Forelimb muscle (tissue), 1 donor: ENCODE measurements at regions not wholly inside any gene's neighbourhood (a gene's known extent, or its start where the extent isn't known, plus 50 kb on each side); places are given as distances from the start of the nearest gene placed in this dataset.
"Not testable (repeated sequence)": the region's sequence is repeated elsewhere in the genome, so short reads cannot be mapped to it uniquely, and the experiment has no call there.

Experiments
- DNase-seq: peaks from one replicate; pipeline ENCODE4 v3.0.0-alpha.2; 2013; ENCODE audit warnings: low read depth

GRCh38 chr6:130557481-130558112 lies 191.8 kb downstream of the TMEM200A start:
- DNase-seq, result no peak

DNA sequence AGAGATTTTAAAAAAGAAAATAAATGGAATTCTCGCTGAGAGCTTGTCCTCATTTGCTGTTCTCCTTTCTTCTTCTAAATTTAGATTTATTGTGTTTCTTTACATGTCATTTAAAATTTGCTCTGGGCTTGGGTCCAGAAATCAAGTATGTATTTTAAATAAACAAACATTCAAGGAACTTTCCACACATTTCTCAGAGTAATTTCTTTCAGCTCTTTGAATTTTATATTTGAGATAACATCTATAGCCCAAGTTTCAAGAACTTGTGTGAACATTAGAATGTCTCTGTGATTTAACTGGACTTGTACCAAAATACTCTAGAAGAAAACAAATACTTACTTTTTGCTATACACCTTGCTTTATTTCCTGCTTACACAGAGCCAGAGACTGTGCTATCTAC lies 192.3 kb downstream of the TMEM200A start:
- no peak for DNase-seq

DNA sequence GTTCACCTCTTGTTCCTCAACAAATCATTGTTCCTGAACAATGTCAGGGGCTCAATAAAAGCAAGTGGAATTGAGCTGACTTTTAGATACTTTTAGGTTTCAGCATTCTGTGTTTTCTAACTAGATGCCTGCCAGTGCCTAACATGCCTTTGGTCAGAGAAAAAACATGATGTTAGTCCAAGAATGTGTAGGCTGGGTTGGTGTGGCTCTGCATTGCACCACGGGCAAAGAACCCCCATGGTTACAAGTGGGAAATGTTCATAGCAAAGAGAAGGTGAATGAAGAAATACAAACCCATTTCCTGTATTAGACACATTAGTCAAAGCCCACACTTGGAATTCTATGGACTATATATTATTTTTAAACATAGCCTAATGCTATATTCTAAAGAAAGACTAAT lies 193.3 kb downstream of the TMEM200A start:
- DNase-seq, result no peak

- DNase-seq, result no peak
These were observed 194.4 kb downstream of the TMEM200A start for GRCh38 chr6:130560231-130560630.

- not testable (repeated sequence) for DNase-seq
These were observed 195.3 kb downstream of the TMEM200A start for GRCh38 chr6:130561159-130561558.

DNA sequence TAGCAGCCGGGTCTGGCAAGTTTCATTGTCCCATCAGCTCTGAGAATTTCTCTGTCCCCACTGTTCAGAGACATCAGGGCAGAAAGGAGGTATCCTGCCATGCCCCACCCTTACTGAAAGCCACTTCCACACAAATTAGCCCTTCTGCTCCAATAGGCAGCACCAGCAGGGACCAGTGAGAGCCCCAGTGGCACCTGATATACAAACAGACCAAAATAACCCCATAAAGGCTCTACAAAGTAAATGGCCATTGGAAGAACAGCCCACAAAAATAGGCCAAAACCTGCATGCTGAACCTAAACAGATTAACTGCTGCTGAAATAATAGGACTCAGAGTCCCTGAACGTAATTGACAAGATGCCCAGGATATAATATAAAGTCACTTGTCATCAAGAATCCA lies 199.9 kb downstream of the TMEM200A start:
- no peak for DNase-seq

DNA sequence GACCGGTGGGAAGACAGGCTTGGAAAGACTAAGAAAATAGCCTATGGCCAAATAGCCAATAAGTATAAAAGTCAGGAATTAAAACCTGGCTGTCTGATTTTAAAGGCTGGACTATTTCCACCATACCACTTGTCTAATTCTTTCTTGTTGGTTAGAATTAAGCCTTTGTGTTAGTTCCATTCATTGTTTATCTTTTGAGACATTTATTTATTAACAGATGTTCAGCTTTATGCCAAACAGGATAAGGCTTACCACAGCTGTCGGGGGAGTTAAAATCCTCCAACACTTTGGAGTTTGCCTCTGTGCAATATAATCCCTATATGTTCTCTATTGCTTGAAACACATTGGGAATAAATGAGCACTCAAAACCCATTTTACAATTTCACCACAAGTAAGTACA lies 208.3 kb downstream of the TMEM200A start:
- no peak for DNase-seq

DNA sequence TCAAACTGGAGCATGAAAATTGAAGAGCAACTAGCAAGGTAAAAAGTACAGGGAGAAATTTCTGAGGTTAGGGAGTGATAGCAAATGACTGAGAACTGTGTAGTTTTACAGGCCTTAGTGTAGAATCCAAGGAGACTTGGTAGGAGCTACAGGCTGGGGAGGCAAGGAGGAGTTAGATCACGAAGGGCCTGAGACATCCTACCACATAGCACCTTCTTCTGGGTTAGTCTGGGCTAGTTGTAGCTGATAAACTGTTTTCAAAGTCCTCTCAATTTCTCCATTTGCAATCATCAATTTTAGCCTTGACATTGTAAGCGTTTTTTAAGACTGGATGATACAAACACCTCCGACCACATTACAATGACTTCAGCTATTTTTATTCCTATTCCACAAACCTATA lies 209.7 kb downstream of the TMEM200A start:
- DNase-seq, result no peak

- no peak for DNase-seq
These were observed 210.2 kb downstream of the TMEM200A start for GRCh38 chr6:130575971-130576370.

DNA sequence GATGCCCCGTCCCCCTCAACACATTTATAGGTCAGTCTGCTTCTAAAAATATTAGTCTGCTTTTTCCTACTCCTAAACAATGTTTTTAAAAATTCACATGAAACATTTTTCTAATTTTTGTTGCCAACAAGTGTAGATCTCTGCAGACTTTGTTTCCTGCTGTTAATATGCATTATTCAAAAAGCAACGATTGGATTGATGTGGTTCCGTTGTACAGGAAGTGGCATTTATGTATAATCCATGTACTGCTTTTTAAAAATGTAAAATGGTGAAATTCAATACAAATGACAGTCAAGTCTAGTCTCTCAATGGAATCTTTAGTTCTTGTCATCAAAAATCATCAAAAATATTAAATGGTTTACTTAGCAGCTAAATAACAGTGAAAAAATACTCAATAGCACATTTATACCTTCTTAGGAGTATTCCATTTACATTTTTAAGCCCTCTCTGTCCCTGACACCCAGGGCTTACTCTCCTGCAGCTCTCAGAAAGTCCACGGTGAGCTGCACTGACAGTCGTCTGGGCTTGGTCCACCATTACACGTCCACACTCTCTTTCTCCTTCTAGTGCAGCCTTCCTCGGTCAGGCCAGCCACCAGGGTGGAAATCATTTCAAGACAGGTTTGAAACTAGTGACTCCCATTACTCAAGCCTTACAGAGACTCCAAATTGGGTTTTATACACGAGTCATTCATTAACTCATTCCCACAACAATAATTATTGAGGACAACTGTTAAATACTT lies 211.5 kb downstream of the TMEM200A start:
- no peak for DNase-seq

DNA sequence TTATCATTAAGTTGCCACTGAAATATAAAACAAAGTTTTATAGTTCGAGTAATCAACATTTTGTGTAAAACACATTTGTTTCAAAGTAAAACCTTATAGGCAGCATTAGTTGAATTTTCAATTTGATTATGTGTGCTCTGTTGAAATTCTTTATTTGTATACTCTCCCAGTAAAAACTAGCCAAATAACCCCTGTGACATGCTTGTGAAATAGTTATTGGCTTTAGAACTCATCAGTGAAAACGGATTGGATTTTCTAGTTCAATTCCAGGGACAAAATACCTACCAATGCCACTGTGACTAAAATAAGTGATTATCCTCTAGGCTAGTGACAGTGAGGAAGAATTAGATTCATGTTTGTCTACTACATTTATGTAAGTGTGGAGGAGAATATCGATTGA lies 212.9 kb downstream of the TMEM200A start:
- DNase-seq, result no peak

GRCh38 chr6:130583268-130583667 lies 217.5 kb downstream of the TMEM200A start:
- DNase-seq, result no peak

DNA sequence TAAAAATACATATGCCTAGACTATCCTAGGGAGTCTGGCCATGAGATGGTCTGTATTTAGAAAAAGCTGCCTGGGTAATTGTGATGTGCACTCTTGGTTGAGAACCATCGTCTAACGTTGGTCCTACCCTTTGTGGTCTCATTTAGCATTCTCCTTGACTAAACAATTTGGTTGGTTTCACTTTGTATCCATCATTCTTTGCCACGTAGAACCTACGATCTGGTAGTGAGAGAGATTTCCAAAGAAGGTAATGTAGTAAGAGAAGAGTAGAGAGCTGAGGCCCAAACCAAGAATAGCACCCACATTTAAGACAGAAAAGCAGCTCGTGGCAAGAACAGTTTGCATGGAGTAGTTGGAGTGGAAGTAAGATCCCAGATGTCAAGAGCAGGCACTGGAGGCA lies 219.8 kb downstream of the TMEM200A start:
- no peak for DNase-seq

- DNase-seq, result no peak
These were observed 222.1 kb downstream of the TMEM200A start for GRCh38 chr6:130587778-130588520.

- no peak for DNase-seq
These were observed 227.4 kb downstream of the TMEM200A start for GRCh38 chr6:130593200-130593599.

DNA sequence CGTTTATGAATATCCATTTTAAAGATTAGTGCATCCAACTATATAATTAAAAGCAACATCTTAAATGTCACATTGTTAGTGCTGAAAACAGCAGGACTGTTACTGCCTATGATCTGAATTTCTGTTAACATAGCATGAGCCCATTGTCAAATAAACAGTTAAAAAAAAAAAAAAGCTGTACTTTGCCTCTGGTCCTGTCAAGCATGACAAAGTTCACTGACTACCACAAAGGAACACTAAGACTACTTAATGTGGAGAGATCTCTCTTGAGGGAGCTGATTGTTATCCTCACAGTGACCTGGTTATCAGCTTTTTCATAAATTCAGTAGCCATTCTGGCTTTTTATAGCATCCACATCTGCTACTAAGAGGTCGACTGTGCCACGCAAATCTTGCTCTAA lies 228.1 kb downstream of the TMEM200A start:
- DNase-seq, result no peak

DNA sequence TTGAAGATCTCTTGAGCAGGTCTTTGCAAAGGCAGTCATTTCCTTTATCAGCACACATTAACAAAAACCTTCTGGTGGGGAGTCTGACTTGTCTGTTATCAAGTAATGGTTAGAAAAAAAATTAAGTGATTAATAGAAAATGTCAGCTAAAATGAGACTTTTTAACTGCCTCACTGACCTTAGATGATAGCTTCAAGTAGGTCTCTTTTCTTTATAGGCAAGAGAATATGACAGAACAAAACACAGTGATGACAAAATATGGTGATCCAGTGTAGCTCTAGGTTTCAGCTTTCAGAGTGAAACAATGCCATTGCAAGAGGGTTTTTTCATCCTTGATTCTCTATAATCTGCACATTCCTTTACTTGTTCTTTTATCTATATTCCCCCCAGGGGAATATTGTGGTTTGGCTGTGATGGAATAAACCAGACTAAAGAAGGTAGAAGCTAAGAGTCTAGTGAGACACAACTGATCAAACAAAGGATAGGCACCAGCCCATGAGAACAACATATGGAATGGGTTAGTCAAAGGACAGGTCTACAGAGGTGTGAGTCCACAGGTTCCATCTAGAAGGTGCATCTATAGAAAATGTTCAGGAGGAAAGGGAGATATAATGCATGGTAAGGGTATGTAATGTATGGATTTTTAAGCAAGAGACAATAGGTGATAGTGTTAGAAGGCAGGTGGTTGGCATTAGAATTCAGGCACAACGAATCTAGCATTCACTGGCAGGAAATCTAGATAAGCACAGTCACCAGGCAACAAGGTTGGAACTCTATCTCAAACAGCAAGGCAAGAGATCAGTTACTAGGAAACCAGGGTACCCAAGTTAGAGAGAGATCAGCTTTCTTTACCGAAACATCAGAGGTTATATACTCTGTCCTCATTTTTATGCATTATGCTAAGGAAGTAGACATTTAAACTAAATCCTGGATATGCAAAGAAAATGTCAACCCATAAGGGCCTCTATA lies 228.9 kb upstream of the SMLR1 start:
- no peak for DNase-seq

DNA sequence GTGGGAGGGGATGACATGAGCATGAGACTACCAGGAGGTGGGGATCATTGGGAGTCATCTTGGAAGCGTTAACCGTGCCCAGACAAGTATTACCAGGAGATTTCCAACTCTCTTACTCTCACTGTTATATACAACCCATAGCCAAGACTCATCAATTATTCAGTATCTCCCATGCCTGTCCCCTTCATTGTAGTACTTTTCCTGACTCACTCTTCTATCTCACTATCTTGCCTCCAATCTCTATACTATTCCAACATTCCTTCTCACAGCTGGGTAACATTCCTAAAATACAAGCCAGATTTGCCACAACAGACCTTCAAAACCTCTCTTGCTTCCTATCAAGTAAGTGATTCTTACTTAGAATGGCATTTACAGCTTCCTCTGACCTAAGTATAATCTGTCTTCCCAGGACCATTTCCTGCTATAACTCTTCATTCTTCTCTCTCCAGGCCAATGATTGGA lies 226.3 kb upstream of the SMLR1 start:
- DNase-seq, result no peak

- no peak for DNase-seq
These were observed 224.9 kb upstream of the SMLR1 start for GRCh38 chr6:130602151-130602770.

DNA sequence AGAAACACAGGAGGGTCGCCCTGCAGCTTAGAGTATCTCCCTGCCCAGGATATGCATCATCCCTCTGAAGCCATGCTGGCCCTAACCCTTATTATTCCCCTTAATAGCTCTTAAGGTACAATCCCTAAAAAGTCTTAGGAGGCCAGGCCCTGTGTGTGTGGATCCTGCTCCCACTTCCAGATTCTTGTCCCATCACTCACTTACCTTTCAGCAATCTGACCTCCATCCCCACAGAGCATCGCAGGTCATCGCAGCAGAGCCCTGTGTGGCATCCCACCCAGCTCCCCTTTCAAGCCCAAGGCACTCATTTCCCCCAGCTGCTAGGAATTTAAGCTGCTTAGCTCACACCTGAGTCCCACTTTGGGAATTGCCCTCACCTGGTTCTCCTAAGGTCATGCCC lies 223.8 kb upstream of the SMLR1 start:
- DNase-seq, result no peak

- DNase-seq, result no peak
These were observed 222.3 kb upstream of the SMLR1 start for GRCh38 chr6:130604841-130605399.
